ENCODE measurements at regions not wholly inside any gene's neighbourhood (a gene's known extent, or its start where the extent isn't known, plus 50 kb on each side); places are given as distances from the start of the nearest gene placed in this dataset.

- WGBS (ENCODE audit: insufficient coverage, low coverage, low lambda C conversion rate, missing lambda C conversion rate), result 85% methylated on average over 5 of the region's 5 CpGs
- ATAC-seq, result no peak
- no peaks in the 10 kb centered on the region for H3K4me1 ChIP-seq
- no peak overlapping the region for H3K27ac ChIP-seq
- DNase-seq, result no peak
- H3K27me3 ChIP-seq, result no peaks in the 10 kb centered on the region
- TF ChIP-seq, protein P1, sequence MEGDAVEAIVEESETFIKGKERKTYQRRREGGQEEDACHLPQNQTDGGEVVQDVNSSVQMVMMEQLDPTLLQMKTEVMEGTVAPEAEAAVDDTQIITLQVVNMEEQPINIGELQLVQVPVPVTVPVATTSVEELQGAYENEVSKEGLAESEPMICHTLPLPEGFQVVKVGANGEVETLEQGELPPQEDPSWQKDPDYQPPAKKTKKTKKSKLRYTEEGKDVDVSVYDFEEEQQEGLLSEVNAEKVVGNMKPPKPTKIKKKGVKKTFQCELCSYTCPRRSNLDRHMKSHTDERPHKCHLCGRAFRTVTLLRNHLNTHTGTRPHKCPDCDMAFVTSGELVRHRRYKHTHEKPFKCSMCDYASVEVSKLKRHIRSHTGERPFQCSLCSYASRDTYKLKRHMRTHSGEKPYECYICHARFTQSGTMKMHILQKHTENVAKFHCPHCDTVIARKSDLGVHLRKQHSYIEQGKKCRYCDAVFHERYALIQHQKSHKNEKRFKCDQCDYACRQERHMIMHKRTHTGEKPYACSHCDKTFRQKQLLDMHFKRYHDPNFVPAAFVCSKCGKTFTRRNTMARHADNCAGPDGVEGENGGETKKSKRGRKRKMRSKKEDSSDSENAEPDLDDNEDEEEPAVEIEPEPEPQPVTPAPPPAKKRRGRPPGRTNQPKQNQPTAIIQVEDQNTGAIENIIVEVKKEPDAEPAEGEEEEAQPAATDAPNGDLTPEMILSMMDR (IDR thresholded peaks at IDR 0.05), result no peak
- no peak for TF ChIP-seq POLR2A (IDR thresholded peaks at IDR 0.05)
- no peak overlapping the region for H3K4me3 ChIP-seq
- no peaks in the 10 kb centered on the region for H3K36me3 ChIP-seq
- intact Hi-C loops (cut with DNase I), result no loop called here
- peaks cover 0 to 1% (median 0%) of the 10 kb centered on the region in 4 donors for H3K9me3 ChIP-seq
Observed at GRCh38 chr16:13770436-13770835, 149.5 kb upstream of the ERCC4 start.

DNA sequence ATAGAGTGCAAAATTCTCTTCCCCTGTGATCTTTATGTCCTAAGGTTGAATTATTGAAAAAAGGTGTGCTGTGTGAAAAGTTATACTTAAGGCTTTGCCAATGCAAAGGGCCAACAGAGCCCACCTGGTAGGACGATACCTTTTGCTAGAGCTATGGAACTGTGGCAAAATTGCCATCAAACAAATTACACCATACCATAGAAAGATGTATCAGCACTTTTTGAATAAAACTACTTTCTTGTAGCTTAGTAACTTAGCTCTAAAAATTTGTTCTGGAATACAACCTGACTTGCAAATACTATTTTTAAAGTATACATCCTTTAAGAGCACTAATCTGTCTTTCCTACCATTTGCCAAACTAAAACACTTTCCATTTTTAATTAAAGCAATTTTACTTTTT lies 147.2 kb upstream of the ERCC4 start:
- Histone ChIP-seq H3K4me1 (no peaks in the 10 kb centered on the region), H3K4me3 (no peak overlapping the region), H3K27me3 (no peaks in the 10 kb centered on the region), H3K27ac (no peak overlapping the region), H3K36me3 (no peaks in the 10 kb centered on the region), H3K9me3 (peaks cover 0 to 6% (median 0%) of the 10 kb centered on the region in 4 donors)
- 56% methylated on average over 1 of the region's 1 CpG for WGBS (ENCODE audit: insufficient coverage, low coverage, low lambda C conversion rate, missing lambda C conversion rate)
- intact Hi-C loops (cut with DNase I), result no loop called here
- TF ChIP-seq POLR2A (IDR thresholded peaks at IDR 0.05), result no peak
- TF ChIP-seq, protein P1 (IDR thresholded peaks at IDR 0.05), result no peak
- DNase-seq, result no peak
- ATAC-seq, result no peak

DNA sequence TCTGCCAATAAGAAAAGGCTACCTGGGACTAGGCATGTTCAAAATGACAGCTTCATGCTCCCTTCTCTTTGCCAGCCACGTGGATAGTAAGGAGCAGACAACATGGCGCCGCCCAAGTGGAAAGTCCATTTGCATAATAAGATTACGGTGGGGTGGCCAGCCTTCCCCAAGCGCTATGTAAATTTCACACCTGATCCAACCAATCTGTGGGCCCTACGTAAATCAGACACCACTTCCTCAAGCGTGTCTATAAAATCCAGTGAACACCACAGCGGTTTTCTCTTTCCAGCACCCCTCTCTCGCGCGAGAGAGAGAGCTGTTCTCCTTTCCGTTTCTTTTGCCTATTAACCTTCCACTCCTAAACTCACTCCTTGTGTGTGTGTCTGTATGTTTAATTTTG lies 140.3 kb upstream of the ERCC4 start:
- Histone ChIP-seq H3K4me3 (no peak overlapping the region), H3K9me3 (peaks cover 0 to 12% (median 0%) of the 10 kb centered on the region in 4 donors), H3K27ac (no peak overlapping the region), H3K36me3 (no peaks in the 10 kb centered on the region), H3K4me1 (peaks cover 0 to 11% (median 0%) of the 10 kb centered on the region in 4 donors), H3K27me3 (no peaks in the 10 kb centered on the region)
- WGBS (ENCODE audit: insufficient coverage, low coverage, low lambda C conversion rate, missing lambda C conversion rate), result 78% methylated on average over 6 of the region's 12 CpGs
- no peak for DNase-seq
- no peak for ATAC-seq
- intact Hi-C loops (cut with DNase I), result no loop called here
- TF ChIP-seq POLR2A (IDR thresholded peaks at IDR 0.05), result no peak

GRCh38 chr16:13780406-13781168 lies 139.4 kb upstream of the ERCC4 start:
- H3K4me3 ChIP-seq, result no peak overlapping the region
- H3K36me3 ChIP-seq, result no peaks in the 10 kb centered on the region
- H3K27ac ChIP-seq, result peak overlapping the region in 2 of 3 donors; percentile 22 to 39
- H3K4me1 ChIP-seq, result peaks cover 0 to 11% (median 0%) of the 10 kb centered on the region in 4 donors
- H3K9me3 ChIP-seq, result peaks cover 0 to 9% (median 0%) of the 10 kb centered on the region in 4 donors
- ATAC-seq, result peak; percentile 74 to 87 (median 84)
- 27% methylated on average over 7 of the region's 7 CpGs for WGBS (ENCODE audit: insufficient coverage, low coverage, low lambda C conversion rate, missing lambda C conversion rate)
- peak in 1 of 3 donors; percentile 32 for DNase-seq
- intact Hi-C loops (cut with DNase I), result no loop called here
- TF ChIP-seq, protein P1 (IDR thresholded peaks at IDR 0.05), result no peak
- TF ChIP-seq POLR2A (IDR thresholded peaks at IDR 0.05), result no peak
- H3K27me3 ChIP-seq, result no peaks in the 10 kb centered on the region

DNA sequence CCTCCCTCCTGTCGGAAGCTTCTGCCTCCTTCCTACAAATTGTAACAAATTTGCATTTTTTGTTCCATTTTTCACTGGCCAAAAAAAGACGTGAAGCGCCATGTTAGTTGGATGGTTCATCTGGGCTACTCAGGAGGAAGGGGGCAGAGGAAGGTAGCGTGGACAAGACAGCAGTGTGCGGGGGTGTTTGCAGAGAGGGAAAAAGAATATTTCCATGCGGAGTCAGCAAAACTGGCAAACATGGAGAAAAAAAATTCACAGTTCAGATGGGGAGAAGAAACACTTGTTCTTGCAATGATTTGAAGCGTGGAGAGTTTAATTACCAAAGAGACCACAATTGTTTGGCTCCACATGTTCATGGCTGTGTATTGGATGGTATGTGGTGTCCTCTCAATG lies 138.8 kb upstream of the ERCC4 start:
- Histone ChIP-seq H3K27ac (peak overlapping the region in 2 of 3 donors; percentile 22 to 39), H3K4me1 (peaks cover 0 to 11% (median 0%) of the 10 kb centered on the region in 4 donors), H3K36me3 (no peaks in the 10 kb centered on the region), H3K27me3 (no peaks in the 10 kb centered on the region), H3K4me3 (no peak overlapping the region), H3K9me3 (peaks cover 0 to 6% (median 0%) of the 10 kb centered on the region in 4 donors)
- DNase-seq, result no peak
- TF ChIP-seq POLR2A (IDR thresholded peaks at IDR 0.05), result no peak
- TF ChIP-seq, protein P1 (IDR thresholded peaks at IDR 0.05), result no peak
- peak in 2 of 4 donors; percentile 47 to 50 for ATAC-seq
- 73% methylated on average over 7 of the region's 7 CpGs for WGBS (ENCODE audit: insufficient coverage, low coverage, low lambda C conversion rate, missing lambda C conversion rate)
- intact Hi-C loops (cut with DNase I), result no loop called here

All from right lobe of liver (tissue), 6 donors.